NCI-H774 (cell line): ENCODE measurements at regions not wholly inside any gene's neighbourhood (a gene's known extent, or its start where the extent isn't known, plus 50 kb on each side); places are given as distances from the start of the nearest gene placed in this dataset.
"Not testable (repeated sequence)": the region's sequence is repeated elsewhere in the genome, so short reads cannot be mapped to it uniquely, and the experiment has no call there.

ENCODE experiments used
- DNase-seq: peaks from one replicate; lab custom pipeline; 2025; lab: John Stamatoyannopoulos, UW

DNA sequence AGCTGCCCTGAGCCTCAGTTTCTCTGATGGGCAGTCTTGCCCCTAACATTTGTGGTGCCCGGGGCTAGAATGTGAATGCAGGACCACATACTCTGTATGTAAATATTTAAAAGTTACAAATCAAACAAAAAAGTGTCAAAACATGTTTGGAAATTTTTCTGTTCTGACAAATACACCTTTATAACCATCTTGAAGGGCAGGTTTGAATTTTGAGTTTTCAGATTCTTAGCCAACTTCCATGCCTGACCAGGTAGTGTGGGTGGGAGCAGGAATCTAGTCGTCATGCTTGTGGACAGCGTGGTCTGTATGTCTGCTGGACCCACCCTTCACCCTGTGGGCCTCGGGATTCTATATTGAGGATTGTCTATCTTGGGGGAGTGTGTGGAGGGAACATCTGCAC, 325.1 kb downstream of the SOX4 start:
- DNase-seq, result no peak

DNA sequence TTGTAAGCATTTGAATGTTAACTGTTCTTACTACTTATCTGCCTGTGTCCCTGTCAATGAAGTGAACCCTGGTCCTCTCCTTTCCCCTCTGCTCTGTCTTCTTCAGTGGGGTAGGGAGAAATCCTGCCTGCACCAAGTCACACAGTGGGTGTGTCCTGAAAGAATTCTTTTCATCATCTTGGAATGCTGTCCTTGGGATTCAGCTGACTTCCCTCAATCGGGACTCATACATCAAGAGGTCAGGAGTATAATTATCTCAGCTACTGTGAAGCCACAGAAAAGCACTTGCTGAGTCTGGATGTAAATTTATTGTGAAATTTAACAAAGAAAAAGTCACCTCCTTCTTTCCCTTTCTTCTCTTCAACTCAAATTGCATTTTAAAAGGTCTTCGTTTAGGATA, 328.5 kb downstream of the SOX4 start:
- DNase-seq, result no peak

DNA sequence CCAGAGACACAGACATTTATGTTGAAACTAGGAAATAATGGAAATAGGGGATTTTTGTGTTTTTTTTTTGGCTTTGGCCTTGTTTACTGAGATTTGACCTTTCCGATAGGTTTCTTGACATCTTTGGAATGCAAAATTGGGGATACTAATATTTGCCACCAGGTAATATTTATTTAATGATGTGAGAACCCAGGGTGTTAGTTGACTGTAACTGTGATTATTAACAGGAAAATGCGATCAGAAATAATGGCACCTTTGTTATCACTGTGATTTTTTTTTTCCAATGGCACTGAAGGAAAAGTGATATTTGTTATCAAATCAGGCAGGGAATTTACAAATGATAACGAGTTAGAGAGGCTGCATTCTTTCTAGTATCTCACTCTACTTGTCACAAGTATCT, 330.5 kb downstream of the SOX4 start:
- no peak for DNase-seq

DNA sequence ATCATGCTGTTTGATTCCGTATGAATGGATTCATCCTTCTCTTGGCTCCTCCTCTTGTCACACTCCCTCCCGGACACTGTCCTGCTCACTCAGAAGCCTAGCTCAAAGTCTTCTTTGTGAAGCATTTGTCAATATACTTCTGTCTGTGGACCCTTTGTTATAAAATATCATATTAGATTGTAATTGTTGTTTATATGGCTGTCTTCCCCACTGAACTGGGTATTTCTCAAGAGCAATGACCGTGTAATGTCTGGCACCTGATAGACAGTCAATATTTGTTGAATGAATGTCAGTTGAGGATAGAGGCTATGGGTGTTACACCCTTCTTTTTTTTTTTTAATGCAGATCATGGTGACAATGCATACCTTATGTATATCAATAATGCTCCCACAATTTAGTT, 335.3 kb downstream of the SOX4 start:
- peak; percentile 62 for DNase-seq

DNA sequence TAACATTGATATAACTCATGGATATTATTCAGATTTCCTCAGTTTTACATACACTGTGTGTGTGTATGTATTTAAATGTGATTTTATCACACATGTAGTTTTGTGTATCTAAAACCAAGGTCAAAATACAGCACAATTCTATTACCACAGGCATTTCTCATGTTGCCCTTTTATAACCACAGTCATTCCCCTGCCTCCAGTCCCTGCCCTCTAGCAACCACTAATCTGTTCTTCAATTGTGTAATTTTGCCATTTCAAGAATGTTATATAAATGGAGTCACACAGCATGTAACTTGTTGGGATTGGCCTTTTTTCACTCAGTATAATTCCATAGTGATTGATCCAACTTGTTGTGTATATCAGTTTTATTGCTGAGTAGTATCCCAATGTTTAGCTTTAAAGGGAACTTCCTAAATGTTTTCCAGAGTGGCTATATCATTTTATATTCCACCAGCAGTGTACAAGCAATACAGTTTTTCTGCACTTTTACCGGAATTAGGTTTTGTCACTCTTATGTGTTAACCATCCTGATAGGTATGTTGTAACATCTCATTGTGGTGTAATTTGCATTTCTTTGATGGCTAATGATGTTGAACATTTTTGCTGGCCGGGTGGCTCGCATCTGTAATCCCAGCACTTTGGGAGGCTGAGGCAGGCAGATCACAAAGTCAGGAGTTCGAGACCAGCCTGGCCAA, 338.2 kb downstream of the SOX4 start:
- DNase-seq, result no peak

DNA sequence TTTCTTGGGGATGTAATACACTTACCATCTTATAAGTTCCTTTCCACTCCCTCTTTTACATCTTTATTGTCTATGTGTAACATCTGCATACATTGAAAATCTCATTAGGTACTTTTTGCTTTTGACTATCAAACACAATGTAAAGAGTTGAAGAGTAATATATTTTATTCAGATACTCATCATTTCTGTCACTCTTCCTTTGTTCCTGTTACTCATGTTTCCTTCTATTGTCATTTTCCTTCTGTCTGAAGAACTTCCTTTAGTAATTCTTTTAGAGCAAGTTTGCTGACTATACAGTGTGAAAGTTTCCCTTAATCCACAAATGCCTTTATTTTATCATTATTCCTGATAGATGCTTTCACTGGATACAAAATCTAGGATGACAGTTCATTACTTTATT, 339.8 kb downstream of the SOX4 start:
- no peak for DNase-seq

DNA sequence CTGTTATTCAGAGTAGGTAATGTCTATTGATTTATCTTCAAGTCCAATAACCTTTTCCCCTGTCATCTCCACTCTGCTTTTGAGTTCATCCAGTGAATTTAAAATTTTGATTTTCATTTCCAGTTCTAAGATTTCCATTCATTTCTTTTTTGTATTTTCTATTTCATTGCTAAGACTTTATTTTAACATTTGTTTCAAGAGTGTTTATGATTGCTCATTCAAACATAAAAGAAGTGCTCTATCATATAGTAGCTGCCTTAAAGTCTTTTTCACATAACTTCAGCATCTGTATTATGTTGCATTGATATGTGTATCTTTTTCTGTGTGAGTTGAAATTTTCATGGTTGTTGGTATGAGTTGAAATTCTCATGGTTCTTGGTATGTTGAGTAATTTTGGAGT, 341.6 kb downstream of the SOX4 start:
- no peak for DNase-seq

DNA sequence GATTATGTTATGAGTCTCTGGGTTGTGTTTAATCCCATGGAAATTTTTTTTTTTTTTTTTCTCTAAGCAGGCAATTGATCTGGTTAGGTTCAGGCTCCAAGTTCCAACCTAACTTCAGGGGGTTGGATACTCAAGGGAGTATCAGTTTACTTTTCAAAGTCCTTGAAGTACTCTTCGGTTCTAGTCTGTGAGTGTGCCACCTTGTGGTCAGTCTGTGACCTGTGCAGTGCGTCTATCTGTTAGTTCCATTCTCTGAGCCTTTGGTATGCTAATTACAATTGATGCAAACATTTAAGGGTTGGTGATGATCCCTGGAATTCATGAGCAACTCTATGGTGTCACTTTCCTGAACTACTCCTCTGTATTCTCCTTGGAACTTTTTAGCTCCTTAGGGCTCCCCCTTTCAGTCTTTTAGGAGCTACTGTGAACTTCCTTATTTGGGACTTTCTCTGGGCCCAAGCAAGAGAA, 342.0 kb downstream of the SOX4 start:
- DNase-seq, result no peak

DNA sequence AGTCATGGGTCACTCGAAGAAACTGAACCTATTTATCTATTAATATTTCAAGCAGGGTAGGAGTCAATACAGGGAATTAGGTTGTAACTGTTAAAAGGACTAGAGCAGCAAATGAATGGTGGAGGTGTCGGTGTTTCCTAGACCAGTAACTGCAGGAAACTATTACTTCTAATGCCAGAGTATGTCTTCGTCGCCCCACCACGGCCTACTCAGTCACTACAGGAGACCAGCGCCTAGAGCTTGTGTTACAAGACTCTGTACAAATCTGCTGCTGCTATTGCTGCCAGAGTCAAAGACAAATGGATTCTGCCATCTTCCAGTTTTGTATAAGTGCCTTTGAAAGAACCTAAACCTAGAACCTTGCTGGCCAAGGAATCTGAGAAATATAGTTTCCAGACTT, 343.9 kb downstream of the SOX4 start:
- DNase-seq, result no peak

DNA sequence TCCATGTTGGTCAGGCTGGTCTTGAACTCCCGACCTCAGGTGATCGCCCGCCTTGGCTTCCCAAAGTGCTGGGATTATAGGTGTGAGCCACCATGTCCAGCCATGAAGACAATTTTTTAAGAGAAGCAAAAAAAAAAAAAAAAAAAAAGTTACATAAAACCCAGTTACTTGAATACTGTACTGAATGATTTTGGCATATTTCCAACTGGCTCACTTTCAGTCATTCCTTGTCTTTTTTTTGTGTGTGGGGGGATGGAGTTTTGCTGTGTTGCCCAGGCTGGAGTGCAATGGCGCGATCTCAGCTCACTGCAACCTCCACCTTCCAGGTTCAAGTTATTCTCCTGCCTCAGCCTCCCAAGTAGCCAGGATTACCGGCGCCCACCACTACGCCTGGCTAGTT, 345.5 kb downstream of the SOX4 start:
- DNase-seq, result not testable (repeated sequence)

DNA sequence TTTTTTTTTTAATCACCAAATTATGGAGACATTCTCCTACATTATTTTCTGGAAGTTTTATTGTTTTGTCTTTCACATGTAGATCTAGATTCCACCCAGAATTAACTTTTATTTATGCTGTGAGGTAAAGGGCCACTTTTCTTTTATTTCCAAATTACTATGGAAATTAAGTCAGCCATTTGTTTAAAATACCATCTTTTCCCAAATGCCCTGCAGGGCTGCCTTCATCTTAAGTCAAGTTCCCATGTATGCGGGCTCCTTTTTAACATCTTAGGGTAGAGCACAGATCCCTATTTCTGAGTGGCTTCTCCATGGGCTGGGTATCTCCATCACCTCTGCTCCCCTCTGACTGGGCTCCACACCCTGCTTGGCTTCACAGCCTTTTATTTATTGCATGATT, 348.4 kb downstream of the SOX4 start:
- DNase-seq, result no peak

DNA sequence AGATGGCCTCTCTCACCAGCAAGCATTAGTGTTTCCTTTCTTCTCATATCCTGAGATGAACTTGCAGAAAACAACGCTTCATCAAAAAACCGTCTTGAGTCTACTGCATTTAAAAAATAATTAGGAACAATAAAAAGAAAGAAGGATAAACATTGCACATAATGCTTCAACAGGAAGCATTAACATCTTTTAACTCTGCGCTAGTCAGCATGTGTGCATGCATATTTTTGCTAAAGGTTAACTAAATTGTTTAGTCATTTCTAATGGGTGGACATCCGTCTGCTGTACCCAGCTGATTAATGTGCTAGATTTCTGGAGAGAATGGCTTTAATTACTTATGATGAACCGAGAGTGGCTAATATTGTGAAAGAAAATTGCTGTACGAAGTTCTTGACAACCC, 349.3 kb downstream of the SOX4 start:
- DNase-seq, result no peak

DNA sequence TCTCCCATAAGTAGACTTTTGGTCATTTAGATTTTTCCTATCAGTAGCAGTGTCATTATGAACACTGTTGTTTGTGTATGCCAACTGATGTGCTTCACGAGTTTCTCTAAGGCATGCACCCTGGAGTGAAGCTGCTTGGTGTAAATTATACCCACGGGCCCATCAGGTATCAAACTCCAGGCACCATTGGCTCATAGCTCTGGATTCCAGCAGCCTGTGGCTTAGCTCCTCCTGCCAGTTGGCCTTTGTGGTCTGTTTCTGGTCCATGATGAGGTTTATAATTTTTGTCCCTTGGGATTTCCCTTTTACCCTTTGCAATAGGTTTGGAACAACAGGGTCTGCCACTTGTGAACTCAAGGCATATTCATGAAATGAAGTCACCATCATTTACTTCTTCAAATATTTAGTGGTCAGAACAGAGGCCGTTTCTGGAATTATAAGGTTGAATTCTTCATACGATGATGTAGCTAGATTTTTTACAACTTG, 350.5 kb downstream of the PRL start:
- no peak for DNase-seq

DNA sequence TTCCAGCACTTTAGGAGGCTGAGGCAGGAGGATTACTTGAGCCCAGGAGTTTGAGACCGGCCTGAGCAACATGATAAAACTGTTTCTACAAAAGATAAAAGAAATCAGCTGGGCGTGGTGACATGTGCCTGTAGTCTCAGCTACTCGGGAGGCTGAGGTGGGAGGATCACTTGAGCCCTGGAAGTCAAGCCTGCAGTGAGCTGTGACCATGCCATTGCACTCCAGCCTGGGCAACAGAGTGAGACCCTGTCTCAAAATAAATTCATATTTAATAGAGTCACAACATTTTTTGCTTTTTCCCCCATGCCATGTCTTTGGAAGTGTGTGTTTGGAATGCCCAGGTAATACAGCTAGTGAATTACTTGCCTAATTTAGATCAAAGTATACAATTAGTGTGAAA, 349.6 kb downstream of the PRL start:
- not testable (repeated sequence) for DNase-seq

DNA sequence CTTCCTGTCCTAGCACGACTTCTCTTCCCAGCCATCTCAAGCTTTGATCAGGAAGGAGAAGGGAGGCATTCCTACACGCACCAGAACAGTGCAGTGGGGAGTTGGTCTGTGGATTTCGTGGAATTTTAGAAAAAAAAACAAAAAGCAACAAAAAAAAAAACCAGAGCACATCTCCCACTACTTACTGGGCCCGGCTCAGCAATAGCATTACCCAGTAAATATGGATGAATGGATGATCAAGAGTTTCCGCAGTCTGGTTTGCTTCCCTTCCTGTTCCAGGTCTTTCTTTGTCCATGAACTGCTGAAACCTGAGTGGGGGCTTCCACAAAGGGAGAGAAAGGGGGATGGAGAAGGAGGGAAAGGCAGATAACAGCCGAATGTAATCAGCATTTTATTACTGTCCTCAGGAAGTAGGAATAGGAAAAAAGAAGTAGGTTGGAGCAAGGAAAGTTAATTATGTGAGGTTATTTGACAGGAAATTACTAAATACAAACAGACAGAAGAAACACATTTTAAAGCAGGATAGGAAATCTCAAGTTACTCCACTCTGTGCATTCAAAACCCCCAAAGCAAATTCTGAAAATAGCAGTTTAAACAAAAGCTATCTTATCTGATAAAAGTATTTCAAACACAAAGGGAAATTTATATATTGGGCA, 349.0 kb downstream of the PRL start:
- no peak for DNase-seq

DNA sequence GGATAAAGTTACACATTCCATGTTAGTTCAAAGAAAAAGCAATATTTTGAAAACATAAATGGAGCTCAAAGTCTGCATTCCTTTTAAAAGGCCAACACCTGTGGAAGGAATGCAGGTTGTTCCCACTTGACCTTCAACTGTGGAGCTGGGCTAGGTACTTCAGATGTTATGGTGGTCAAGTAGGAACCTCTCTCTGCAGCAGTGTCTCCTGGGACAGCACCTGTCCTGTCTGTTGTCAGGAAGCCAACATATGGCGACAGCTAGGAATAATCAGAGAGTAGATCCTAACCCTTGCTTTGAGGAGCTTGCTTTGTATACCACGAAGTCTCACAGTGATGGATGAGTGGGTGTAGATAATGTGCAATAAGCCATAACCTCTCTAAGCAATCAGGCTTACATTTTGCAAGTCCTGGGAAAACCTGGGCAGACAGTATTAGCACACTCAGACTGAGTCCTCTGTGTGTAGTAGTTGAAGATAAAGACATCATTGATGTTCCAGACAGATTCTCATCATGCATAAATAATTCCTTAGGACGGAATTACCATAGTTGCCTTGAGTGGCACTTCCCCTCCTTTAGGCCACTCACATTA, 347.5 kb downstream of the PRL start:
- DNase-seq, result no peak

DNA sequence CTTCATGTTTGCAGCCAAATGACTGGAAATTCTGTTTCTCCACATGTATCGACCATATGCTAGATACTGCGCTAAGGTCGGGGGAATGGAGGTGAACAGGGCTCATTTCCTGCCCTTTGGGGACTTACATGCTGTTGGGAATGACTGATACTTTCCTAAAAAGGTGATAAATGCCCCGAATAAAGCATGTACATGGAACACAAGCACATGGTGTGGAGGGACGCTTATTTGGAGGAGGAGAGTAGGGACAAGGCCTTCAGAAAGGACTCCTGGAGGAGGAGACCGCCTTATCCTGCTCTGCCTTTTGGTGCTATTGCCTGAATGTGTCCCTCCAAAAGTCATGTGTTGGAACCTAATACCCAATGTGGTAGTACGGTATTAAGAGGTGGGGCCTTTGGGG, 344.5 kb downstream of the PRL start:
- no peak for DNase-seq

DNA sequence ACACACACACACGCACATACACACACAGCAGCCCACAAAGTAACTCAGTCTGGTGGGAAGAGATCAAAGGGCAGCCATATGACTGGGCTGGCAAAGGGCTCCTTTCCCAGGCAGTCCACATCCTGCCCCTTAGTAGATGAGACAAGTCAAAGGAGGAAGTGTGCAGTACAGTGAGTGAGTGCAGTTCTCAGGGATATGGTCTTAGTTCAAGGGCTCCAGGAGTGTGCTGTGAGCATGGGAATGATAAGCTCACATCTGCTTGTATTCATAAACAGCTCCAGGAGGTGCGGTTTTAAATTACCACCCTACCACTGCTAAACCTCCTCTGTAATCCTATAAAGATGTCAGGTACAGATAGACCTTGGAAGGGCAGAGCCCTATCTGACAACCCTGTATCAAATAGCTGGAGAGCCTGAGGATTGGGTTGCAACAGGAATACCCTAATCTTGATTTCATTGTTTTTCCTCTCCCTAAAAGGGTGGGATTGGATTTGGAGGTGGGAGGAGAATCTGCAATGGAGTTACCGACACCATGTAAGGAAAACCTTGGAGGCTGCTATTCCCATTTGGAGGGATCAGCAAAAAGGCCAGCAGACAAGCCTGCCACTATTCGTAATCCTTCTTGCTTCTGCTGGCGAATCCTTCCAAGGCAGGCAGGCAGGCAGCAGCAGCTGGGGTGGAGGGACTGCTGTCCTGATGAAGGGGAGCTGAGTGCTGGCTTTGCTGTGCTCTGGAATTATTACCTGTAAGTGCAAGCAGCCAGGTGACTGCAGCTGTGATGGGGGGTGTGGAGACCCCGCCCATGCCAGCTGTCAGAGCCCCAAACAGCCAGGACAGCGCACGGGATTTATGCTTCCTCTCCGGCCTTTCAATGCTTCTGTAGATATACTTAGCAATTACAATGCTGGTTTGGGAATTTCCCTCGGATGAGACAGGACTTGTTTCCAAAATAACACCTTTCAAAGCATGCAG, 342.7 kb downstream of the PRL start:
- no peak for DNase-seq

DNA sequence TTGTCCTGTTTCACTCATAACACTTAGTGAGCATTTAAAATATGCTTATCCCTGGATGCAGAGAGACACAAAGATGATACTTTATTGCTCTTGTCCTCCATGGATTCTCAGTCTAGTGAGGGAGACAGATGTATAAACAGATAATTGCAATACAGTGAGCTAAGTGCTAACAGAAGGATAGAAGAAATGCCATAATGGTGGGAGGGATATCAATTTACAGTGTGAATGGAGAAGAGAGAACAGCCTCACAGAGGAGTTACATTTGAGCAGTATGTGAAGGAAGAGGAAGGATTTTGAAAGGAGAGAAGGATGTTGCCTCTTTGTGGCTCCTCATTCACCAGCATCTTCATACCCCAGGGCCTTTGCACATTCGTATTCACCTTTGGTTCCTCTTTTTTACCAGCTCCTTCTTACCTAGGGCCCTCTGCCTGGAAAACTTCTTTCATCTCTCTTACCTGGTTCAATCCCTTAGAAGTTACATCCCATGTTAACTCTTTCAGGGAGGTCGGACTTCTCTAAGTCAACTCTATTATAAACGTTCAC, 341.7 kb downstream of the PRL start:
- no peak for DNase-seq

DNA sequence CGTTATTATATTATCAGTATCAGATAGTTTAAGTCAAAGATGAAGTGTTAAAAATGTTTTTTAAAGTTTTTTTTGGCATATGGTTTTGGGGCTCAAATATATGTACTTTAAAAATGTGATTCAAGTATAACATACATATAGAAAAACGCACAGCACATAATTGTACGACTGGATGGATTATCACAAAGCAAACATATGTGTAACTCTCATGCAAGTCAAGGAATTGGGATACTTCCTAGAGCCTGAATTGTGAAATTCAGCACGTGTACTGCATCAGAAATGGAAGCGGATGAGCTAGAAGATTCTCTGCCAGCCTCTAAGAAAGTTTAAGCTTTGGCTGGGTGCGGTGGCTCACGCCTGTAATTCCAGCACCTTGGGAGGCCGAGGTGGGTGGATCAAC, 340.9 kb downstream of the PRL start:
- no peak for DNase-seq

DNA sequence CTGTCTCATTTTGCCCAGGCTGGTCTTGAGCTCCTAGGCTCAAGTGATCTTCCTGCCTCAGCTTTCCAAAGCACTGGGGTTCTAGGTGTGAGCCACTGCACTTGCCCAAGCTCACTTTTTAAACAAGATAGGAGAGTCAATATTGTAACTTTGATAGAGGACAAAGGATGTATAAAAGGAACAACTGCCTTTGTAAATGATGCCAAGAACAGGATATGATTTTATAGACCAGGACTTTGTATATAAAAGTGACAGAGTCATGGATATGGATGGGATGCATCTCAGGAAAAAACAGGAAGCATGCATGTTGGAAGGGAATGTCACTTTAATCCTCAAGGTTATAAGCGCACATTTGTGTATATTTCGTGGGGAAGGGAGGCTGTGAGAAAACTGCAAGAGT, 338.4 kb downstream of the PRL start:
- no peak for DNase-seq

DNA sequence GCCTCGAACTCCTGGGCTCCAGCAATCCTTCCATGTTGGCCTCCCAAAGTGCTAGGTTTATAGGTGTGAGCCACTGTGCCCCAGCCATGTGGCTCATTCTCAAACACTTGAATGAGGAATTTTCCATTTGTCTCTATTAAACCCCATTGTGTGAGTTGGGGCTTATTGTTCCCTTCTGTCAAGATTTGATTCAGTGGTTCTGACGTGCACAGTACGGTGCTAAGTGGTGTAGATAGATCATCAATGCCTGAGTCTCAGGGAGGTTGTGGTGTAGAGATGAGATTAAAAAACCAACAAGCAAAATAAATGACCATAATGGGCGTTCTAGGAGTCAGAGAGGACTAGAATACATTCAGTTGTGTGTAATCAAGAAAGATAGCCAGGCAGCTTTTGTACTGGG, 335.6 kb downstream of the PRL start:
- peak; percentile 28 for DNase-seq
